ENCODE measurements at regions not wholly inside any gene's neighbourhood (a gene's known extent, or its start where the extent isn't known, plus 50 kb on each side); places are given as distances from the start of the nearest gene placed in this dataset.

- peak; percentile 63 for ATAC-seq (ENCODE audit: low read depth)
- Mint-ChIP-seq H3K9me3 (ENCODE audit: insufficient read depth) (no peaks in the 10 kb centered on the region), H3K4me3 (peak overlapping the region; percentile 37), H3K27me3 (peaks cover 11% of the 10 kb centered on the region), H3K27ac (no peak overlapping the region), H3K4me1 (peaks cover 28% of the 10 kb centered on the region)
- peaks cover 4 to 11% of the 10 kb centered on the region in 2 donors for H3K4me1 ChIP-seq (ENCODE audit: control insufficient read depth in 2 of 2, insufficient read depth in 2 of 2, low read length in 2 of 2)
- no peaks in the 10 kb centered on the region for H3K27me3 ChIP-seq (replicated peaks in 1 of 4; ENCODE audit: control extremely low read depth in 1 of 4, control insufficient read depth in 3 of 4, insufficient read depth in 4 of 4, low read length in 3 of 4)
- H3K4me2 ChIP-seq (replicated peaks; ENCODE audit: low read depth, low read length, poor library complexity, severe bottlenecking), result peak overlapping the region; percentile 23
- peaks cover 0 to 1% (median 0%) of the 10 kb centered on the region in 3 donors for H3K9me3 ChIP-seq (ENCODE audit: control extremely low read depth in 1 of 3, control insufficient read depth in 2 of 3, insufficient read depth in 1 of 3, low read length in 2 of 3)
- no peak overlapping the region for H3K9ac ChIP-seq (ENCODE audit: low read length)
- peak; percentile 46 for DNase-seq
- H3K79me2 ChIP-seq (ENCODE audit: control insufficient read depth, insufficient read depth, low read length), result no peaks in the 10 kb centered on the region
- H3K27ac ChIP-seq (ENCODE audit: low read length in 2 of 2), result no peak overlapping the region
- ChIA-PET CTCF (no interaction called here), POLR2A (no interaction called here)
- H3K36me3 ChIP-seq (replicated peaks in 1 of 2; ENCODE audit: control extremely low read depth in 1 of 2, control insufficient read depth in 1 of 2, extremely low read depth in 1 of 2, insufficient read depth in 2 of 2, low read length in 1 of 2), result no peaks in the 10 kb centered on the region
- WGBS (ENCODE audit: insufficient coverage), result no CpG with 5 or more reads among the region's 2 CpGs
- intact Hi-C loops (cut with micrococcal nuclease), result no loop called here
- H4K20me1 ChIP-seq (ENCODE audit: control insufficient read depth, insufficient read depth, low read length, poor library complexity, severe bottlenecking), result no peaks in the 10 kb centered on the region
- H3K4me3 ChIP-seq (ENCODE audit: control extremely low read depth in 1 of 5, extremely low read depth in 1 of 5, insufficient read depth in 1 of 5, low read depth in 2 of 5, low read length in 4 of 5), result no peak overlapping the region
- no peak for TF ChIP-seq EZH2 (IDR thresholded peaks at IDR 0.05; ENCODE audit: borderline replicate concordance, insufficient read depth, low read depth, low read length, poor library complexity, severe bottlenecking)
- TF ChIP-seq, protein P1, sequence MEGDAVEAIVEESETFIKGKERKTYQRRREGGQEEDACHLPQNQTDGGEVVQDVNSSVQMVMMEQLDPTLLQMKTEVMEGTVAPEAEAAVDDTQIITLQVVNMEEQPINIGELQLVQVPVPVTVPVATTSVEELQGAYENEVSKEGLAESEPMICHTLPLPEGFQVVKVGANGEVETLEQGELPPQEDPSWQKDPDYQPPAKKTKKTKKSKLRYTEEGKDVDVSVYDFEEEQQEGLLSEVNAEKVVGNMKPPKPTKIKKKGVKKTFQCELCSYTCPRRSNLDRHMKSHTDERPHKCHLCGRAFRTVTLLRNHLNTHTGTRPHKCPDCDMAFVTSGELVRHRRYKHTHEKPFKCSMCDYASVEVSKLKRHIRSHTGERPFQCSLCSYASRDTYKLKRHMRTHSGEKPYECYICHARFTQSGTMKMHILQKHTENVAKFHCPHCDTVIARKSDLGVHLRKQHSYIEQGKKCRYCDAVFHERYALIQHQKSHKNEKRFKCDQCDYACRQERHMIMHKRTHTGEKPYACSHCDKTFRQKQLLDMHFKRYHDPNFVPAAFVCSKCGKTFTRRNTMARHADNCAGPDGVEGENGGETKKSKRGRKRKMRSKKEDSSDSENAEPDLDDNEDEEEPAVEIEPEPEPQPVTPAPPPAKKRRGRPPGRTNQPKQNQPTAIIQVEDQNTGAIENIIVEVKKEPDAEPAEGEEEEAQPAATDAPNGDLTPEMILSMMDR (IDR thresholded peaks at IDR 0.05), result no peak
- H2AFZ ChIP-seq (ENCODE audit: insufficient read depth, low read depth, low read length, poor library complexity, severe bottlenecking), result no peak overlapping the region
Observed at GRCh38 chr4:111930659-111931058, 214.6 kb upstream of the FAM241A start.

DNA sequence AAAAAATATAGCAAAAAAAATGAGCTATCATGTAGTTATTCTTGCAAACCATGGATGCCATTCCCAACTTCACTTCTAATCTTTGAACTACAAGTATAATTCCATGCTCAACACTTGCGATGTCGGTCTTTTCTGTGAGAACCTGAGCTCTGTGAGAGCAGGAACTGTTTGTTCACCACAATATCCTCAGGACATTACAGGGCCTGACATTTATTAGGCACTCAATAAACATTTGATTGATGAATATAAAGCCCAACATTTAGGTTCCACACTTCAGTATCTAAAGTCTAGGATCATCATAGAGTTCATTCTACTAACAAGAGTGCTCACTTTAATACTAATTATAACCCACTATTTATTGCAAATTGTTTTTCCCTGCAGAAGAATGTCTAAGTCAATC, 211.6 kb upstream of the FAM241A start:
- Histone ChIP-seq H2AFZ (ENCODE audit: insufficient read depth, low read depth, low read length, poor library complexity, severe bottlenecking) (no peak overlapping the region), H3K4me1 (ENCODE audit: control insufficient read depth in 2 of 2, insufficient read depth in 2 of 2, low read length in 2 of 2) (peaks cover 4 to 11% of the 10 kb centered on the region in 2 donors), H3K27ac (ENCODE audit: low read length in 2 of 2) (no peak overlapping the region), H4K20me1 (ENCODE audit: control insufficient read depth, insufficient read depth, low read length, poor library complexity, severe bottlenecking) (no peaks in the 10 kb centered on the region), H3K27me3 (replicated peaks in 1 of 4; ENCODE audit: control extremely low read depth in 1 of 4, control insufficient read depth in 3 of 4, insufficient read depth in 4 of 4, low read length in 3 of 4) (no peaks in the 10 kb centered on the region), H3K4me2 (replicated peaks; ENCODE audit: low read depth, low read length, poor library complexity, severe bottlenecking) (no peak overlapping the region), H3K36me3 (replicated peaks in 1 of 2; ENCODE audit: control extremely low read depth in 1 of 2, control insufficient read depth in 1 of 2, extremely low read depth in 1 of 2, insufficient read depth in 2 of 2, low read length in 1 of 2) (no peaks in the 10 kb centered on the region), H3K79me2 (ENCODE audit: control insufficient read depth, insufficient read depth, low read length) (no peaks in the 10 kb centered on the region), H3K9ac (ENCODE audit: low read length) (no peak overlapping the region), H3K9me3 (ENCODE audit: control extremely low read depth in 1 of 3, control insufficient read depth in 2 of 3, insufficient read depth in 1 of 3, low read length in 2 of 3) (peaks cover 0 to 1% (median 0%) of the 10 kb centered on the region in 3 donors), H3K4me3 (ENCODE audit: control extremely low read depth in 1 of 5, extremely low read depth in 1 of 5, insufficient read depth in 1 of 5, low read depth in 2 of 5, low read length in 4 of 5) (no peak overlapping the region)
- no peak for TF ChIP-seq EZH2 (IDR thresholded peaks at IDR 0.05; ENCODE audit: borderline replicate concordance, insufficient read depth, low read depth, low read length, poor library complexity, severe bottlenecking)
- TF ChIP-seq, protein P1 (IDR thresholded peaks at IDR 0.05), result no peak
- H3K27ac Mint-ChIP-seq, result no peak overlapping the region
- no peak overlapping the region for H3K4me3 Mint-ChIP-seq
- ChIA-PET CTCF (interaction anchor here (0.6 kb wide), 1 partner anchor 163 kb away, joined by 3 read pairs; no protein-coding TSS in a partner anchor), POLR2A (no interaction called here)
- 27% methylated on average over 2 of the region's 2 CpGs for WGBS (ENCODE audit: insufficient coverage)
- peaks cover 20% of the 10 kb centered on the region for H3K4me1 Mint-ChIP-seq
- ATAC-seq (ENCODE audit: low read depth), result no peak
- no peaks in the 10 kb centered on the region for H3K9me3 Mint-ChIP-seq (ENCODE audit: insufficient read depth)
- intact Hi-C loops (cut with micrococcal nuclease), result no loop called here
- H3K27me3 Mint-ChIP-seq, result peaks cover 11% of the 10 kb centered on the region
- no peak for DNase-seq

Data from B cell (primary cell).